ENCODE measurements at regions not wholly inside any gene's neighbourhood (a gene's known extent, or its start where the extent isn't known, plus 50 kb on each side); places are given as distances from the start of the nearest gene placed in this dataset.

DNA sequence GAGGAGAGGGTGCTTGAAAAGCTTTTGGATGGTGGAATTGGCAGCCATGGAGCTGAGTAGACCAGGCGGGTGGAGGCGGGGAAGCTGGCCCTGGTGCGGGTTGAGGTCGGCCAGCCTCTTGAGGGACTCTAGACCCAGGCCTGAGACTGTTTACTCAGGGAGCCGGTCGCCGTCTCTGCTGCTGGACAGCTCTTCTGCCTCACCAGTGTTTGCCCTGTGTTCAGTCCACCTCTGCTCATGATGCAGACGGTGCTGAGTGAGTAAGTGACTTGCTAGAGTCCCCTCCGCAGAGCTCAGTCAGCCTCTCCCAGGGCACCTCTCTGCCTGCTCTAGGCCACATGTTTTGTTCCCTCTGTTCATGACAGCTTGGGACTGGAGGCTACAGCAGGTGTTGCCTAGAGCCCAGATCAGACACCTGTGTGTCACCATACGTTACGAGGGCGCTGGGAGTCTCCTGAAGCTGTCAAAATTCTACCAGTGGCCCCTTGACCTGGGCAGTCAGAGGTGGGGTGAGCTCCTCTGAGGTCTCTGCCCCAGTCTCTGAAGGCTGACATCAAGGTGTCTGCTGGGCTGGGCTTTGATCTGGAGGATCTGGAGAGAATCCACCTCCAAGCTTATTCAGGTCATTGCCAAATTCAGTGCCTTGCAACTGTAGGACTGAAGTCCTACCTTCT lies 73.5 kb upstream of the WNT4 start:
- DNase-seq = peak; percentile 78
- intact Hi-C loops (cut with DNase I) = no loop called here
- Histone ChIP-seq H3K4me1 (no peaks in the 10 kb centered on the region), H3K36me3 (no peaks in the 10 kb centered on the region), H3K27me3 (ENCODE audit: low read depth) (peaks cover 15% of the 10 kb centered on the region), H3K9me3 (no peaks in the 10 kb centered on the region), H3K4me3 (no peak overlapping the region), H3K27ac (no peak overlapping the region)
- no peak for TF ChIP-seq CTCF (IDR thresholded peaks at IDR 0.05)
- ATAC-seq = peak; percentile 88 to 91

DNA sequence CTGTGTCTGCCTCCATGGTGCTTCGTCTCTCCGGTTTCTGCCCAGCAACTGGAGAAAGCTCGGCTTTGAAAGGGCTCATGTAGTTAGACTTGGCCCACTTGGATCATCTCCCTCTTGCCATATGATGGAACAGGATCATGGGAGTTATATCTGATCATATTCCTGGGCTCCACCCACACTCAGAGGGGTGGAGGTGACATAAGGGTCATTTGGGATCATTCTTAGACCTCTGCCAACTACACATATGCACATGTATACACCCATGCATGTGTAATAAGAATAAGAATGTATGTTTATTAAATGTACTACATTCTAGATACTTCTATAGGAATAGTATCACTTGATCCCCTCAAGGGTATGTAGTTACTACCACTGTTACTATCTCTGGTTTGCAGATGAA lies 74.1 kb upstream of the WNT4 start:
- no peak for TF ChIP-seq CTCF (IDR thresholded peaks at IDR 0.05)
- Histone ChIP-seq H3K9me3 (no peaks in the 10 kb centered on the region), H3K27me3 (ENCODE audit: low read depth) (peaks cover 11% of the 10 kb centered on the region), H3K4me1 (no peaks in the 10 kb centered on the region), H3K27ac (no peak overlapping the region), H3K4me3 (no peak overlapping the region), H3K36me3 (no peaks in the 10 kb centered on the region)
- ATAC-seq (no peak), DNase-seq (no peak)
- intact Hi-C loops (cut with DNase I) = no loop called here

- DNase-seq (no peak), ATAC-seq (no peak)
- Histone ChIP-seq H3K27me3 (ENCODE audit: low read depth) (peaks cover 2% of the 10 kb centered on the region), H3K4me3 (no peak overlapping the region), H3K4me1 (no peaks in the 10 kb centered on the region), H3K36me3 (no peaks in the 10 kb centered on the region), H3K27ac (no peak overlapping the region), H3K9me3 (no peaks in the 10 kb centered on the region)
- intact Hi-C loops (cut with DNase I) = no loop called here
- no peak for TF ChIP-seq CTCF (IDR thresholded peaks at IDR 0.05)
Measured at GRCh38 chr1:22217811-22218460, 75.0 kb upstream of the WNT4 start.

DNA sequence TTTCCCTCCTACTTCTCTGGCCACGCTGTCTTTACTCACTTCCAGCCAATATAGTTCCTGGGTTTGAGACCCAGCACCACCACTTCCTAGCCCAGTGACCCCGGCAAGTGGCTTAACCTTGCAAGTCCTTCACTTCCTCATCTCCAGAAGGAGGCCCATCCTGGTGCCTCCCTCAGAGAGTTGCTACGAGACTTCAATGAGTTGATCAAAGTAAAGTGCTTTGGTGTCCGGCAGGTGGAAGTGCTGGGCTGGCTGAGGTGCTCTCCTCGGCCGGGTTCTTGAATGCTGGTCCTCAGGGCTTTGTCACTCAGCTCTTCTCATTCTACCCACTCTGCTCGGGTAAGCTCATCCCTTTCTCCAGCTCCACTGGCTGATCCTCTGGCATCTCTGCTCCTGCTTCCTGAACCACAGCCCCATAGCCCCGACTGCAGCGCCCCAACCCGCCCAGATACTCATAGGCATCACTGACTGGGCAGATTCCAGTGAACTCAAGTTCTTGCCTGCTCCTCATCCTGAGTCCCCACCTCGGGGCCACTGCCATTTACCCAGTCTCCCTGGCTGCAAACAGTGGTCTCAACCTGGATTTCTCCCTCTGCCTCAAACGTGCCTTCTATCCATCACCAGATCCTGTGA lies 75.8 kb upstream of the WNT4 start:
- no peak overlapping the region for H3K4me3 ChIP-seq
- H3K36me3 ChIP-seq = no peaks in the 10 kb centered on the region
- DNase-seq (no peak), ATAC-seq (no peak)
- TF ChIP-seq CTCF (IDR thresholded peaks at IDR 0.05) = no peak
- no peaks in the 10 kb centered on the region for H3K9me3 ChIP-seq
- intact Hi-C loops (cut with DNase I) = no loop called here
- H3K27me3 ChIP-seq (ENCODE audit: low read depth) = no peaks in the 10 kb centered on the region
- H3K4me1 ChIP-seq = no peaks in the 10 kb centered on the region
- H3K27ac ChIP-seq = no peak overlapping the region

- H3K27me3 ChIP-seq (ENCODE audit: low read depth) = no peaks in the 10 kb centered on the region
- H3K4me1 ChIP-seq = no peaks in the 10 kb centered on the region
- no peaks in the 10 kb centered on the region for H3K9me3 ChIP-seq
- no peak for TF ChIP-seq CTCF (IDR thresholded peaks at IDR 0.05)
- ATAC-seq = peak in 1 of 2 donors; percentile 15
- H3K27ac ChIP-seq = no peak overlapping the region
- H3K4me3 ChIP-seq = no peak overlapping the region
- intact Hi-C loops (cut with DNase I) = no loop called here
- DNase-seq = no peak
- no peaks in the 10 kb centered on the region for H3K36me3 ChIP-seq
Measured at GRCh38 chr1:22221233-22221780, 78.4 kb upstream of the WNT4 start.
